ENCODE measurements at regions not wholly inside any gene's neighbourhood (a gene's known extent, or its start where the extent isn't known, plus 50 kb on each side); places are given as distances from the start of the nearest gene placed in this dataset.
A peak's percentile ranks its signal among the peaks of the same experiment; 100 is the strongest.

DNA sequence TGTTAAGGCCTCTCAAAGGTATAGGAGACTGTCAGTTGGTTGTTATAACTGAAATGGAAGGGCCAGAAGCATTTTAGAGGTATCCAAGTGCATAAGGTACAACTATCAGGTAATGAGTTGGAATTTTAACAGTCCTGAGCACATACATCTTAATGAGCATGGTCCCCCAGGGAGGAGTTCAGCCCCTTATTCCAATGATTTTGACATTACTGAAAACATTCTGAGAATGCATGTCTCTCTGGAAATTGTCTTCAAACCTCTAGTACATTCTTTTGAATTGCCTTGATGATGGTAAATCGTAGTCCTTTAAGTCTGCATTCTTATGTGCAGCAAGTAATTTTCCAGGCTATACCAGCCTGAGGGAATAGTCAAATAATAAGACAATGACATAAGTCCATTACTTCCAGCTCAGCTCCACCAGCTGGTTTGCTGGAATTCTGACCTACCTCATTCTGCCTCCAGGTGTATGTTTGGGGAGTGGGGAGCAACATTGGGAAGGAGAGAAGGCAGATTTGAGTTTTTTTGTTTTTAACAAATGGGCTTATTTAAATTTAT, 239.2 kb downstream of the MSRB3 start:
- DNase-seq (ENCODE audit: low spot score) = no peak

GRCh38 chr12:65518771-65519170, 240.3 kb downstream of the MSRB3 start:
- DNase-seq (ENCODE audit: low spot score) = no peak

- no peak for DNase-seq (ENCODE audit: low spot score)
These were observed 242.2 kb downstream of the MSRB3 start for GRCh38 chr12:65520658-65521057.

DNA sequence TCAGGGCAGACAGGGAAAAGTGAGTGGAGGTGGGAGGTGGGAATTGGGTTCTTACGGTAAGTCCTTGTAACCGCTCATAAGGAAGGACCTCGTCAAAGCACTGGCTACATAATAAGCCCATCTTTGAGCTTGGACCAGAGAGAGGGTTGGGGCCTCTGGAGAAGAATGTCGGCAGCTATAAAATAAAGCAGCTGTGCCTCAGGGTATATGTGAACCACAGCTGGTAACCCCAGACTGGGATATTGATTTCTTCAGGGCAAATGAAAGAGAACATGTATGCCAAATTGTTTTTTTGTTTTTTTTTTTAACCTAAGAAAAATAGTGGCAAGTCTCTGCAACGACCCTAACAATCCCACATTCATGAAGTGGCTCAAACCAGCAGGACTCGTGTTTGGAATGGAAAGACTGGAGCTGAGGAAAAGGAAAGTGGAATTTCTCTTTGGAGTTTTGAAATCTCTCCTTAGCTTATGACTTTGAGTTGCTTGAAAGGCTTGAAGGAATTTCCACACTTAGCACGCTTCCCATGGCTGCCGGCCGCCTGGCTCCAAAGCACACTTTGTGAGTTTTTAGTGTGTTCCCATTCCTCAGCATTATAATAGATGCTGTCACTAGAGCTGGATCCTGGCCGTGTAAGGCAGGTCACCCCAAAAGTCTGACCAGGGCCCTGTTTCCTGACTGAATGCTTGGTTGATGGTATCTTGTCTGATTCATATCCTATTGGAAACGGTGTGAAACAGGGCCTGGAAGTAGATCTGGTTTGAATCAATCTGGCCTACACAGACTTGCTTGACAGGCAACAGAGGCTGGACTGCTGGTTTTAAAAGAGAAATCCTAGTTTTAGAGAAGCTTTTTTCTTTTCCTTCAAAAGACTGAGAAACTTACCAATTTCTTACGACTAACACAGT, 244.7 kb downstream of the MSRB3 start:
- DNase-seq (ENCODE audit: low spot score) = no peak

GRCh38 chr12:65524666-65525065, 246.2 kb downstream of the MSRB3 start:
- no peak for DNase-seq (ENCODE audit: low spot score)

- no peak for DNase-seq (ENCODE audit: low spot score)
These were observed 247.1 kb downstream of the MSRB3 start for GRCh38 chr12:65525491-65526141.

DNA sequence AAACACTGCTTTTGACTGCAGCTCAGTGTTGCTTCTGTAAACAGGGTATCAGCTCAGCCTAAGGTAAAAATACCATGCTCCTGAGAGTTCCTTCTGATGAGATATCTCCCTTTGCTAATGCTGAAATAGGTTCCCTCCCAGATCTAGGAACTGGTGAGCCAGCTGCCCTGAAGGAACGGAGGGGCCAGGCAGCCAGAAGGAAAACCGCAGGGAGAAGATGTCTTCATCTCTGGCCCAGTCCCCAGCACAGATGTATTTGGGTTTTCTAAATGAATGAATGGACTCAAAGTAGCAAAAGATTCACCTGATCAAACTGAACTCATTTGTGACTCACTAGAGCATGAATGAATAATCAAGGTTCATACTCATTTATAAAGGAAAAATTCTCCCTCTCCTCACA, 247.8 kb downstream of the MSRB3 start:
- DNase-seq (ENCODE audit: low spot score) = no peak

DNA sequence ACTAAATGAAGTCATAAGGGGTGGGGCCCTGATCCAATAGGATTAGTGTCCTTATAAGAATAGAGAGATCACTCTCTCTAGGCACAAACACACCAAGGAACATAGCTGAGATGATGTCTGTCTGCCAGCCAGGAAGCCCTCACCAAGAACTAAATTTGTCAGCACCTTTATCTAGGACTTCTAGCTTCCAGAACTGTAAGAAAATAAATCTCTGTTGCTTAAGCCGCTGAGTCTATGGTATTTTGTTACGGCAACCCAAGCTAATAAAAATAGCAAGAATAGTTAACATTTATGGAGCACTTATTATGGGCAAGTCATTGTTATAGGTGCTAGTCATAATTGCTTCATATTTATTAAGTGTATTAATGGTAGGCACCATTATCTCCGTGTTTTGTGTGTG, 249.6 kb downstream of the MSRB3 start:
- no peak for DNase-seq (ENCODE audit: low spot score)

DNA sequence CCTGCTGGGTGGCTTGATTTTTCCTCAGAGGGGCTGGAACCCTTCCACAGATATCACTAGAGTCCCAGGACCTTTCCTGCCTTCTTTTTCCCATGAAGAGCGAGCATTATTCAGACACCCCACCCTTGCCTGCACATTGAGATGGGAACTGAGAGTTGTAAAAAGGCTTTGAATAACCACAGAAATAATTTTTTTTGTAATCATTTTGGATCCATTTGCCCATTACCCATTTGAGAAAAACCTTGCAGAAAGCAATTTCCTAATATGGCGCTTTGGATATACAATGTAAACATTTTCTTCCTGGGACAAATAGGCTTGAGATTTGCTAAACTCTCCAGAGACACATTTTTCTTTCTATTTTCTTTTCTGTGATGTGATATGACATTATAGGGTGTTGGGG, 250.6 kb downstream of the MSRB3 start:
- DNase-seq (ENCODE audit: low spot score) = no peak

DNA sequence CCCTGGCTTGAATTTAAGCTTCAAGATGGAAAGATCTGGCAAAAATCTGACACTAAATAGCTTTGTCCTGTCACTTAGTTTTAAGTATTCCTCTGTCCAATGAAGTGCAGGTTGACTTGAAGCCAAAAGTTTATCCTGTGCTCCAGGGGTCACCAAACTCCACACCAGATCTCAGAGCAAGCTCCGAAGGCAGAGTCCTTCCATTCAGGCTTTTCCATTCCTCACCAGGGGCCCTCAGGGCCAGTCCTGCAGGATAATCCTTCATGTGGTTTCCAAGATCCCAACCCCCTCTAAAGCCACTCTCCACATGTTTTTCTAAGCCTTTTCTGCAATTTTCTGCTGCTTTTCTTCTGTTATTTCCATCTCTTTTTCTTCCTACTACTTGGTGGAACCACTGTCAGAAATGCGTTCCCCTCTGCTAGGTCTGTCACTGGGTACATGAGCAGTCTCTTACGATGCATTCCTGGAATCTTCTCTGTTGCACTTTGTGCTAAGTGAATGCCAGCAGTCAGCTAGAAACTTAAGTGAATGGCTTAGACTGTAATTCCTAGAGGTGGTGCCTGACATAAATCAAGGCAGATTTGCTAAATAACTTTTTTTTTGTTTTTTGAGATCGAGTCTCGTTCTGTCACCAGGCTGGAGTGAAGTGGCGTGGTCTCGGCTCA, 251.4 kb downstream of the MSRB3 start:
- no peak for DNase-seq (ENCODE audit: low spot score)

- DNase-seq (ENCODE audit: low spot score) = no peak
These were observed 253.7 kb downstream of the MSRB3 start for GRCh38 chr12:65532162-65532561.

DNA sequence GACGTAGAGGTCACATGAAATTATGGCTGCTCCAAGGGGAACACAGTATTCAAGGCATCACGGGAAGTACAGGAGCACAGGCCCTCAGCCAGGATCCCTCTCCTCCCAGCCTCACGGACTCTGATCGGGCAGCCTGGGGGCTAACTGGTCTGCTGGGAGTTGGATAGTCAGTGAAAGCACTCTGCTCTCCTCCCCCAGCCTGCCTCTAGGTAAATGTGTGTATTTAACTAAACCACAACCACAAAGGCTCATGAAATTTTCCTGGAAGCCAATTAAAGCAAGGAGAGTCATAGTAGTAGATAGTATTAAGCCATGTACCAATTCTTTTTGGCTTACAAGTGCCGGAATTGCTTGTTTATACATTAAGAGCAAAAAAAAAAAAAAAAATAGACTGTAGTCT, 254.3 kb downstream of the MSRB3 start:
- DNase-seq (ENCODE audit: low spot score) = peak; percentile 92

- peak; percentile 82 for DNase-seq (ENCODE audit: low spot score)
These were observed 254.8 kb downstream of the MSRB3 start for GRCh38 chr12:65533177-65533883.

DNA sequence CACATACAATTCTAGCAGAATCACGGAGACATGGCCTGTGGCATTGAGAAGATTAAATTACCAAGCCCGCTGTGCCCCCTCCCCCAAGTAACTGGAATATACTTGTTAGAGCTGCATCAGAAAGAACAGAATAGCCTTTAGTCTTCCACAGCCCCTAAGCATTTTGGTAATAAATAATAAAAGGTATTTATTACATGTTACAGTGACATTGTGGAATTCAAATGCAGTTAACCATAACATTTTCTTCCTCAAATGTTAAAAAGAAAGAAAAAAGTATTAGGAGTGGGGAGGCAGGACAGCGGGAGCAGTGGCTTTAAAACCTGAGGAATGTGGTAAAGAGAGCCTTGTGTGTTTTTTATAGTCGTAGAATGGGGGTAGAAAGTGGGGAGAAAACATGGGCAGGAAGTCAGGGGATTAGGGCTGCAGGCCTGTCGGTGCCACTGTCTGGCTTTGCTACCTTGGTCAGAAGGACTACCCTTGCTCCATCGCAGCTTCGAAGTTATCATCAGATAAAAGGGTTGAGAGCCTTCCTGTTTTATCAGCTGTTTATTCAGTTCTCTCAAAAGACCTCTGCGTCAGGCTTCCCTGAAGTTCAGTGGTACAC, 255.9 kb downstream of the MSRB3 start:
- no peak for DNase-seq (ENCODE audit: low spot score)

DNA sequence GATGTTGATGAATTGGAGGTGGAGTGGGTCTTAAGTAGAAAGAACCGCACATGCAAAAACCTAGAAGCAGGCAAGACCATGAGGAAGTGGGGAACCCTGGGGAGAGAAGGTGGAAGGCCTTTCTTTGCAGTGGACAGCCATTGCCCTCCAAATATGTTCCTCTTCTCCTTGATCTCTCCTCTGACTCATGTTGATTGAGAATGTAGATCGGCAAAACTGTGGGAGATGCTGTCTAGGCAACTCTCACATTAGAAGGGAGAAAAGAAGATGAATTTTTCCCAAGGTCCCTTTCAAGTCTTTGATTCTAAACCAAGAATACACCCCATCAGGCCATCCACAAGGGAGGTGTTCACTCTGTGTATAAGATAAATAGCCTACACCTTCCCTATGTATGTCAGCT, 257.5 kb downstream of the MSRB3 start:
- no peak for DNase-seq (ENCODE audit: low spot score)

- no peak for DNase-seq (ENCODE audit: low spot score)
These were observed 257.9 kb downstream of the MSRB3 start for GRCh38 chr12:65536351-65536750.

DNA sequence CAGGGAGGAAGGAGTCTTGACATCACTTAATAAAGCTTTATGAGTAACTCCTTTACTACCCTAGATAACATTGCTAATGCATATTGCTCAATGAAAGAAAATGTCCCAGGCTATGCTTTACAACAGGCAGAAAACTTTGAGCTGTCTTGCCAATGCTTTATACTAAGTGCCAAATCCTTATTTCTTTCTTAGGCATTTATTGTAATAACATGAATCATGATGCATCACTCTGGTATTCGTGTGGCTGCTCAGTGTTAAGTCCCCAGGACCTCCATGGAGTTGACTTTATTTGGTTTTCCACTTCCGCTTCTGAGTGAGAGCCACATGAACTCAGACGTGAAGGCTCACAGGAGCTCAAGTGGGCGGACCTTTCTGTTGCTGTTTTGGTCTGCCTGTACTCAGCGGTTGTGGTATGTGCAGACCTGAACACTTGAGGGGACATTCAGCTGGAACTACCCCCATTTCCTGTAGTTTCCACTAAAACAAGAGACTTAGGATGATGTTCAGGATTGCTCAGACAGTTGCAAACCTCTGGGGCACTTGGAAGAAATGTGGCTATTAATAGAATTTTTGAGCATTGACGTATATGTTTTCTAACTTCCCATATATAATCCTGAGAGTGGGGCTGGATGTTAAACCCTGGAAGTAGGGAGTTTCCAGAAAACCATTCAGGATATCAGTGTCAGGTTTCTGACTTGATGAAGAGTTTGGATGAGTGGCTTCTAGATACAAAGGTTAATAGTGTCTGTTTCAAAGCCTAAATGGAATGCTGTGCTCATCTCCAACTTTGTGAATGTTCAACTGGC, 258.6 kb downstream of the MSRB3 start:
- DNase-seq (ENCODE audit: low spot score) = peak; percentile 65

DNA sequence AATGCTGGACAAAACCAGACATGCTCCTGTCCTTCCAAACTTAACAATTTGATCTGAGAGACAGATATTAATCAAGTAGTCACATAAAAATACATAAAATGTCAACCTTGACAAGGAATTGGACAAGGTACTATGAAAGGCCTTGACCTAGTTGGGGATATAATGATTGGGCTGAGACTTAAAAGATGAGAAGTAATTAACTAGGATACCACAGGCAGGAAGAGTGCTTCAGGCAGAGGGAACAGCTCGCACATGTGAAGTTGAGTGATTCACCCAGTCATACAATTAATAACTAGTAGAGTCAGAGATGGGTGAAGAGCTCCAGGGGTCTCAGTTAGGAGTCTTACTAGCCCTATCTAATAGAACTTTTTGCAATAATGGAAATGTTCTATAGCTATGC, 259.5 kb downstream of the MSRB3 start:
- DNase-seq (ENCODE audit: low spot score) = no peak

DNA sequence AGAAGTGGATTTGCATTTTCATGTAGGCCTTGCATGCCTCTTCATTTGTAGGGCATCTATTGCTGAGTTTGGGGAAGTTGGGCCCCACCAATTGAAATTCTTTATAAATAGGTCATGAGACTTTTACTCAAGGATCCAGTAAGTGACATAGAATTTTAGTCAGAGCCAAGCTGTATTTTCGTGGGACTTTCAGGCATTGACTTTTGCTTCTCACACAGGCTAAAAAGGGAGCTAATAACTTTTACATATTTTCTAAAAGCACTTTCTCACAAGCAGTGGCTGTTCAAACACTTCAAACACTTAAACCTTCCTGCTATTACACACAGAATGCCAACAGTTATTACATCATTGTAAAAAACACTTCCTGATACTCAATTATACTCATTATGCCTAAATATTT, 260.5 kb downstream of the MSRB3 start:
- DNase-seq (ENCODE audit: low spot score) = no peak

- DNase-seq (ENCODE audit: low spot score) = no peak
These were observed 261.7 kb downstream of the MSRB3 start for GRCh38 chr12:65540140-65540539.

DNA sequence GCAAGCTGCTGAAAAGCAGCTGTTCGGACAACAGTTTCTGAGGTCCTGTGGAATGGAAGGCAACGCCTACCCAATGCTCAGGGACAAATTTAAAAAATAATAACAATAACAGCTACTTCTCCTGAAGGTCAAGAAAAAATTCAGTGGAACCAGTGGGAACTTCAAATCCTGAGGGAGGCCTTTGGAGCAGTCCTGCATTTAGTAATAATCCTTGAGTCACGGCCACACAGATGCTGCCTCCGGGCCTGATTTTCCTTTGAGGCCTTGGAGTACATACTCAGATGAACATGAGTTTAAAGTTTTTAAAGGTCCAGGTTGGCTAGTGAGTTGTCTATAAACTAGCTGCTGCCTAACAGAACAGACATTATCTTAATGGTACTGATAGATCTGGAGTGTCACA, 268.0 kb downstream of the MSRB3 start:
- DNase-seq (ENCODE audit: low spot score) = no peak

Data from COLO829 (cell line).